PFSK-1 (cell line): ENCODE measurements at regions not wholly inside any gene's neighbourhood (a gene's known extent, or its start where the extent isn't known, plus 50 kb on each side); places are given as distances from the start of the nearest gene placed in this dataset.

Experiments
- FOXP2 ChIP-seq: optimal IDR thresholded peaks from 2 replicates; pipeline ENCODE3; 2011; ENCODE audit warnings: borderline replicate concordance, control low read depth, inconsistent platforms; ENCODE audit not compliant: insufficient read depth; ENCODE audit errors: extremely low read length, extremely low read depth
- POLR2AphosphoS5 ChIP-seq: IDR thresholded peaks from 2 replicates; pipeline ENCODE4 v1.6.1; 2012; ENCODE audit warnings: low read depth, mild to moderate bottlenecking, control low read depth, low read length, moderate library complexity
- TAF1 ChIP-seq: IDR thresholded peaks from 2 replicates; pipeline ENCODE4 v1.6.1; 2012; ENCODE audit warnings: low read length, control low read depth, borderline replicate concordance; ENCODE audit not compliant: insufficient read depth
- TF ChIP-seq, protein P1 (sequence below), 2 experiments: IDR thresholded peaks; 2 replicates each; pipeline versions ENCODE4 v1.6.1 to v1.8.0; 2011 to 2012; ENCODE audit warnings: low read depth in 2 of 2, low read length in 2 of 2, control low read depth in 1 of 2, inconsistent platforms in 1 of 2, mild to moderate bottlenecking in 1 of 2, moderate library complexity in 1 of 2; ENCODE audit not compliant: insufficient read depth in 1 of 2

DNA sequence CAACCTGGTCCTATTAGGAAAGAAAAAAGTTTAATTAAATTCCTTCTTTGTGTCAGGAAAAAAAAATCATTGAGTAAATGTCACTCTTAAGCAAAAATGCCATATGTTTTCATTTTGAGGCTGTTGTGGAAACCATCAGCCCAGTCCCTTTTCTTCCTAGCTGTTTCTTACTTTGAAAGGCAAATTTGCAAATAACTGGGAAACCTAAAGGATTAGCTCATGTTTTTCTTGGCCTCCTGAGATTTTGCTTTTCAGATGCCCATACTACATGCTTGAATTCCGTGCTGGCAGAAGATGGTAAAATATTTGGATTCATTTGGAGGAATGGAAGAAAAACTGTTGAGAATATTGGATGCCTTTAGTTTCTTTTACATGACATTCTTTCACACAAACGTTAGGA, 182.1 kb upstream of the ADAMTS5 start:
- TF ChIP-seq POLR2AphosphoS5 (no peak), TAF1 (no peak), FOXP2 (no peak)
- TF ChIP-seq, protein P1, sequence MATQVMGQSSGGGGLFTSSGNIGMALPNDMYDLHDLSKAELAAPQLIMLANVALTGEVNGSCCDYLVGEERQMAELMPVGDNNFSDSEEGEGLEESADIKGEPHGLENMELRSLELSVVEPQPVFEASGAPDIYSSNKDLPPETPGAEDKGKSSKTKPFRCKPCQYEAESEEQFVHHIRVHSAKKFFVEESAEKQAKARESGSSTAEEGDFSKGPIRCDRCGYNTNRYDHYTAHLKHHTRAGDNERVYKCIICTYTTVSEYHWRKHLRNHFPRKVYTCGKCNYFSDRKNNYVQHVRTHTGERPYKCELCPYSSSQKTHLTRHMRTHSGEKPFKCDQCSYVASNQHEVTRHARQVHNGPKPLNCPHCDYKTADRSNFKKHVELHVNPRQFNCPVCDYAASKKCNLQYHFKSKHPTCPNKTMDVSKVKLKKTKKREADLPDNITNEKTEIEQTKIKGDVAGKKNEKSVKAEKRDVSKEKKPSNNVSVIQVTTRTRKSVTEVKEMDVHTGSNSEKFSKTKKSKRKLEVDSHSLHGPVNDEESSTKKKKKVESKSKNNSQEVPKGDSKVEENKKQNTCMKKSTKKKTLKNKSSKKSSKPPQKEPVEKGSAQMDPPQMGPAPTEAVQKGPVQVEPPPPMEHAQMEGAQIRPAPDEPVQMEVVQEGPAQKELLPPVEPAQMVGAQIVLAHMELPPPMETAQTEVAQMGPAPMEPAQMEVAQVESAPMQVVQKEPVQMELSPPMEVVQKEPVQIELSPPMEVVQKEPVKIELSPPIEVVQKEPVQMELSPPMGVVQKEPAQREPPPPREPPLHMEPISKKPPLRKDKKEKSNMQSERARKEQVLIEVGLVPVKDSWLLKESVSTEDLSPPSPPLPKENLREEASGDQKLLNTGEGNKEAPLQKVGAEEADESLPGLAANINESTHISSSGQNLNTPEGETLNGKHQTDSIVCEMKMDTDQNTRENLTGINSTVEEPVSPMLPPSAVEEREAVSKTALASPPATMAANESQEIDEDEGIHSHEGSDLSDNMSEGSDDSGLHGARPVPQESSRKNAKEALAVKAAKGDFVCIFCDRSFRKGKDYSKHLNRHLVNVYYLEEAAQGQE (IDR thresholded peaks at IDR 0.05; ENCODE audit: insufficient read depth in 1 of 2, low read depth in 2 of 2, low read length in 2 of 2): no peak
